Breast epithelium (tissue), 3 donors: ENCODE measurements at regions not wholly inside any gene's neighbourhood (a gene's known extent, or its start where the extent isn't known, plus 50 kb on each side); places are given as distances from the start of the nearest gene placed in this dataset.

Experiments used
- CTCF ChIP-seq, 3 donors: fragments of 450-650 bp; IDR thresholded peaks; one replicate each; pipeline ENCODE4 v1.5.1; 2016 to 2017; ENCODE audit warnings: antibody characterized with exemption in 3 of 3, mild to moderate bottlenecking in 3 of 3, moderate library complexity in 3 of 3
- POLR2A ChIP-seq: fragments of 450-650 bp; IDR thresholded peaks from one replicate; pipeline ENCODE4 v1.6.1; 2016; ENCODE audit warnings: antibody characterized with exemption, mild to moderate bottlenecking, moderate library complexity

GRCh38 chr21:35309316-35309715, 260.2 kb upstream of the RUNX1 start:
- TF ChIP-seq POLR2A (no peak), CTCF (IDR thresholded peaks at IDR 0.05) (no peak)
